C4-2B (cell line): ENCODE measurements at regions not wholly inside any gene's neighbourhood (a gene's known extent, or its start where the extent isn't known, plus 50 kb on each side); places are given as distances from the start of the nearest gene placed in this dataset.

ENCODE experiments used
- H3K27ac ChIP-seq: fragments of 450-650 bp; 2 replicates; pipeline ENCODE4 v1.5.1; 2017
- ZFX ChIP-seq: fragments of 450-650 bp; IDR thresholded peaks from 2 replicates; pipeline ENCODE4 v1.6.1; 2017
- TF ChIP-seq, protein P1 (sequence below): fragments of 450-650 bp; conservative IDR thresholded peaks from 2 replicates; pipeline ENCODE4 v1.5.1; 2017; ENCODE audit warnings: mild to moderate bottlenecking

DNA sequence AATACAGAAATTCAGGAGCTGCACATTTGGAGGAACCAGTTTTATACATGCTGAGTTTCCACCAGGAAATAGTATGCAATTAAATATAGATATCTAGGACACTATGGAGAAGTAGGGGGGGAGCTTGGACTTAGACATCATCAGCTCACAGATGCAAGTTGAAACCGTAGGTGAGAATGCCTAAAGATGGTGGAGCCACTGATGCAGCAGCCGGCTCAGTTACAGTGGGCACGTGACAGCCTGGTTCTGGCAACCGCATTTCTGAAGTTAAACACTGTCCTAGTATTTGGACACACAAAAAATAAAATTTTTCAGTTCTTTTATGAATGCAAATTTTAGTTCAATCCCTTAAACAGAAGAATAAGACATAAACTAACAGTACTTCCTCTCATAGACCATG lies 91.5 kb upstream of the FRY start:
- H3K27ac ChIP-seq = no peak overlapping the region
- TF ChIP-seq, protein P1, sequence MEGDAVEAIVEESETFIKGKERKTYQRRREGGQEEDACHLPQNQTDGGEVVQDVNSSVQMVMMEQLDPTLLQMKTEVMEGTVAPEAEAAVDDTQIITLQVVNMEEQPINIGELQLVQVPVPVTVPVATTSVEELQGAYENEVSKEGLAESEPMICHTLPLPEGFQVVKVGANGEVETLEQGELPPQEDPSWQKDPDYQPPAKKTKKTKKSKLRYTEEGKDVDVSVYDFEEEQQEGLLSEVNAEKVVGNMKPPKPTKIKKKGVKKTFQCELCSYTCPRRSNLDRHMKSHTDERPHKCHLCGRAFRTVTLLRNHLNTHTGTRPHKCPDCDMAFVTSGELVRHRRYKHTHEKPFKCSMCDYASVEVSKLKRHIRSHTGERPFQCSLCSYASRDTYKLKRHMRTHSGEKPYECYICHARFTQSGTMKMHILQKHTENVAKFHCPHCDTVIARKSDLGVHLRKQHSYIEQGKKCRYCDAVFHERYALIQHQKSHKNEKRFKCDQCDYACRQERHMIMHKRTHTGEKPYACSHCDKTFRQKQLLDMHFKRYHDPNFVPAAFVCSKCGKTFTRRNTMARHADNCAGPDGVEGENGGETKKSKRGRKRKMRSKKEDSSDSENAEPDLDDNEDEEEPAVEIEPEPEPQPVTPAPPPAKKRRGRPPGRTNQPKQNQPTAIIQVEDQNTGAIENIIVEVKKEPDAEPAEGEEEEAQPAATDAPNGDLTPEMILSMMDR = no peak
- no peak for TF ChIP-seq ZFX

DNA sequence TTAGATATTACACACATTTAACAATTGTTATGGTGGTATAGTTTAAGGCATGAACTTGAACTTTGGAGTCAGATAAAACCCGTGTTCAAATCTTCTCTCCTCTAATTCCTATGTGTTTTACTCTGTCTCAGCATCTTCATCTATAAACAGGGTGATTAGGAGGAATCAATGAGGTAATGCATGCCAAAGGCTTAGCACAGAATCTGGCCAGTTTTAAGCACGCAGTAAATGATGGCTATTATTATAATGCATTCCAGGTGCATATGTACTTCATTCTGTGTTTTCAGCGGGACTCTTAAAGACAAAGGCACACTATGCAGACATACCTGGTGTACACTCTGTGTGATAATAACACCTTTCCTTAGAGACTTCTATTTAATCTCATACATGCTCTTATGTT lies 88.0 kb upstream of the FRY start:
- TF ChIP-seq, protein P1 = no peak
- no peak for TF ChIP-seq ZFX
- no peak overlapping the region for H3K27ac ChIP-seq

DNA sequence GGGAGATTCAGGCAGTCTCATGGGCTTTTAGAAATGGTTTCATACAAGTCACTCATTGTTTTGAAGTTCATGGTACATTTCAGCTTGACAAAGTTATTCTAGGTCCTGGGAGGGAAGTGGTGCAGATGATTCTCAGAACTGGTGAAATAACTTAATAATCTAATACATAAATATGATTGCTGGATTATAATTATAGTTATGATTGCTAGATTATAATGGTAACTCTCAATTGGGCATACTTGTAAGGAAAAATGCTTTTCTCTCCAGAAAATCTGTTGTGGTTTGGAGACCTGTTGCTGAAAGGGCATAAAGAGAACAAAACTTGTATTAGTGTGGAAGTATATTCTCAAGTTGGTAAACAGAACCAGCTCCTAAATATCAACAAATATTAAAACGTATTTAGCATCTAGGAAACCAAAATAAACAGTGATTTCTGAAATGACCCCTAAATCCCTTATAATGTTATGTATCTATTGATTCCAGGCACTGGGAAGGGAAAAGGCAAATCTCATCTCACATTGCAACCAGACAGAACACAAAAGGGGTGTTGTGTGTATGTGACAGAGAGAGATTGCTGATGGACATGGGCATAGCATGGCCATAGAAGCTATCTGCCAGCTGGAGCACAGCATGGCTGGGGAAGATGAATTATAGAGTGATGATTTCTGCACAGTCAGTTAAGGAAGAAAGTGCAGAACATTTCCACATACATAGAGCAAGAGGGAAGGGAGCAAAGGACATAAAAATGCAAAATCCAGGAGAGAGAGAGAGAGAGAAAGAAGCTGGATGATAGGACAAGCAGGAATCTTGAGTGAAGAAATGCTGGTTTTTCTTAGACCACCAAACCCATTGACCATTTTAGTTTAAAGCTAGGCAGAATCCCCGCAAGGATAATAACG lies 87.1 kb upstream of the FRY start:
- H3K27ac ChIP-seq = peak overlapping the region; percentile 59
- no peak for TF ChIP-seq ZFX

DNA sequence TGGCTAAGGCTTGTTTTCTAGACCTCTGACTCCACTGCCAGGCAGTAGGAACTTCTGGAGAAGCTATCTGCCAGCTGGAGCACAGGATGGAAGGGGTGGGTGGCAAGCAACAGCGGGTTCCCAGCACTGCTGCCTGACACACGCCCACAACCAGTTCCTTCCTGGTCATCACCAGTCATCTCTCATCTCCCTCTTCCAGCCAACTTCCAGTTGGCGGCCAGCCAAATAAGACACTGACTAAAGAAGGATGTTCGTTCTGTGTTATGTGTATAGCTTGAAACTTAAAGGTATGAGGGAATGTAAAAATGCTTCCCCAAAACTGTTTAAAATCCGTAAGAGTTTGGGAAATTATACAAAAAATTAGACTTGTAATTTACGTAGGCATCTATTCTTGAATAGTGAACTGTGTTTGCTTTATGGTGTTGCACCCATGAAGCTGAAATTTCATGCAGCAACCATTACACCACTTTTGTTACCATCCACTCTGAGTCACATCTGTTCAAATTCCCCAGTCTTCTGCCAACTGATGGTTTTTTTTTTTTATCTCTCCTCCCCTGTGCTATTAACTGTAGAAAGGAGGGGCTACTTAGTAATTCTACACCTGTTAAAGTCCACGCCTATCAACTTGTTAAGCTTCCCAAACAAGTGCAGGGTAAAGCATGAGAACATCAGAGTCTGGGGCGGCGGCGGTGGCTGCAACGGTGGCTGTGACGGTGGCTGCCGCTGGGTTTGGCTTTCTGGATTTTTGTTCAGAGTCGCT lies 86.2 kb upstream of the FRY start:
- H3K27ac ChIP-seq = peak overlapping the region; percentile 59
- TF ChIP-seq ZFX = no peak
- TF ChIP-seq, protein P1 = no peak

DNA sequence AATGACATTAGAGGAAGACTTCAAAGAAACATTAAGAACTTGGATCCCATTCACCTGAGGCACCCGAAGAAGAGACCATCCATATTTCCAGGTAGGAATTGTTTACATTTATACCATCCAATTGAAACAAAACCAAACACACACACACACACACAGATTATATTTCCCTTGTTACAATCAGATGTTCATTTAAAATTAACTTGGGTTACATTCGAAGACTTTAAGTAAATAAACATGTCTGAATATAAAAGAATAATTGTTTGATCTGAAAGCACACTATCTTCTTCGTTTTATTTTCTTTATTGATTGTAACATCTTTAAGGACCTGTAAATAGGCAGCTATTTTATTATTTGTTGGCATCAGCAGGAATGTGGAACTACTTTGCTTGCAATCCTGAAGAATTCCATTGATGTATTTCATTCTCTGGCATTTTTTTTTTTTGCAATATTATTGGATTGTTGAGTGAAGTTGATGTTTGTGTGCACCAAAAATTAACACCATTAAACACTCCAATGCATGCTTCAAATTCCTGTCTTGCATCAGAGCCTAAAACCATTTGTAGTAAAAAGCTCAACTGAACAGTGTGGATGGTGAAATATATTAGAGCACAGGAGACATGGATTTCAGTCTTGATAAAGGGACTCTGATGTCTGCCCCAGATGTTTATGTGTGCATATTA lies 85.3 kb upstream of the FRY start:
- H3K27ac ChIP-seq = peak overlapping the region; percentile 59
- TF ChIP-seq, protein P1 = no peak
- no peak for TF ChIP-seq ZFX

DNA sequence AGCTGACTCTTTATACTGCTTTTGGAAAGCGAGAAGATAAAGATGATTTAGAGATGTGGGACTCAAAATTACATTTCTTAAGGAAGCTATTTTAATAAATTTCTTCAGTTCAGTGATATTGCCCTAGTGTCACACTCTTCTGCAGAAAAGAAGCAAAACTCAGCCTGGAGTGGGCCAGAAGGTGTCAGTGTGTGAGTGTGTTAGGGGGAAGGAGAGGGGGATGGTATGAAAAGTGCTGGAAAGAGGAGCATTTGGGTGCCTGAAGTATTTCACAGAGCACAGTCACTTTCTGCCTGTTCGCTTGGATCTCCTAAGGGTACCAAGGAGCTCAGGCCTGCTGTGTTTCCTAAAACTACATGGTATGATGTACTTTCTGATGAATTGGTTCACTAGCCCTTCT lies 84.5 kb upstream of the FRY start:
- TF ChIP-seq, protein P1 = peak; percentile 43
- no peak for TF ChIP-seq ZFX

DNA sequence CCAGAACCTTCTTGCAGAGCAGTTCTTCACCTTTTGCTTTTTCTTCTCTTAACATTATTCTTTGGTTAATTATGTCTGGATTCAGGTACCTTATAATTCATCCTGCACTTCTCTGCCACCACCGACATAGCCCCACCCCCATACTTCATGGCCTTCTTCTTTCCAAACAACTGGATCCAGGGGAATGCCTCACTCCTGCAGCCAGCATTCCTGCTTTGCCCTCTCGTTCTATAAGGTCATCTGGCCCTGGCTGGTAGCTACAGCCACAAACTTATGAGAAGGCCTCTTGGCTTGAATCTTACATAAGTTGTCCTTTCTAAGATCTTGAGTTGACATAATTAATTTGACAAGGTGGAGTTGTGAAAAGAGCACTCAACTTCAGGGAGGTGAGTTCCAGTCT lies 84.1 kb upstream of the FRY start:
- no peak for TF ChIP-seq ZFX
- TF ChIP-seq, protein P1 = no peak
- peak overlapping the region; percentile 49 for H3K27ac ChIP-seq

More for the DNA sequence above, 84.5 kb upstream of the FRY start:
- peak overlapping the region; percentile 49 for H3K27ac ChIP-seq
